ENCODE measurements at regions not wholly inside any gene's neighbourhood (a gene's known extent, or its start where the extent isn't known, plus 50 kb on each side); places are given as distances from the start of the nearest gene placed in this dataset.

GRCh38 chr2:161017780-161018470, 142.3 kb upstream of the TANK start:
- TF ChIP-seq CTCF (IDR thresholded peaks at IDR 0.05; ENCODE audit: insufficient read depth, low read depth, low read length) (no peak), EZH2 (IDR thresholded peaks at IDR 0.05; ENCODE audit: insufficient read depth, low read length) (no peak)

Data from astrocyte (in vitro differentiated cells and primary cell).